Nephron progenitor cell (in vitro differentiated cells): ENCODE measurements at regions not wholly inside any gene's neighbourhood (a gene's known extent, or its start where the extent isn't known, plus 50 kb on each side); places are given as distances from the start of the nearest gene placed in this dataset.
"Not testable (repeated sequence)": the region's sequence is repeated elsewhere in the genome, so short reads cannot be mapped to it uniquely, and the experiment has no call there.

Experiments used
- DNase-seq: peaks from one replicate; pipeline ENCODE4 v3.0.0; 2021
- H3K27ac Mint-ChIP-seq: 2 replicates; pipeline ENCODE4 v1.8.0; 2021; ENCODE audit warnings: mild to moderate bottlenecking, moderate library complexity, mixed read lengths
- H3K27me3 Mint-ChIP-seq: 2 replicates; pipeline ENCODE4 v1.8.0; 2021; ENCODE audit warnings: mild to moderate bottlenecking, low read depth, mixed read lengths; ENCODE audit not compliant: poor library complexity
- H3K36me3 Mint-ChIP-seq: 2 replicates; pipeline ENCODE4 v1.8.0; 2021; ENCODE audit warnings: low read depth, mixed read lengths
- H3K4me1 Mint-ChIP-seq: 2 replicates; pipeline ENCODE4 v1.8.0; 2021; ENCODE audit warnings: mixed read lengths
- H3K4me3 Mint-ChIP-seq: 2 replicates; pipeline ENCODE4 v1.8.0; 2021; ENCODE audit warnings: mild to moderate bottlenecking, moderate library complexity, mixed read lengths
- H3K9me3 Mint-ChIP-seq: 2 replicates; pipeline ENCODE4 v1.8.0; 2021; ENCODE audit warnings: mild to moderate bottlenecking, moderate library complexity, mixed read lengths
- CTCF ChIP-seq: fragments of 200-600 bp; sonication (generic); IDR thresholded peaks from 2 replicates; pipeline ENCODE4 v1.5.0; 2021; ENCODE audit warnings: antibody characterized with exemption

- Mint-ChIP-seq H3K27ac (no peak overlapping the region), H3K4me1 (no peaks in the 10 kb centered on the region), H3K9me3 (no peaks in the 10 kb centered on the region), H3K27me3 (no peaks in the 10 kb centered on the region), H3K4me3 (no peak overlapping the region), H3K36me3 (no peaks in the 10 kb centered on the region)
- no peak for DNase-seq
- no peak for TF ChIP-seq CTCF
Observed at GRCh38 chr17:63039899-63040602, 74.0 kb downstream of the TANC2 start.

GRCh38 chr17:63040816-63041215, 74.8 kb downstream of the TANC2 start:
- Mint-ChIP-seq H3K36me3 (no peaks in the 10 kb centered on the region), H3K4me3 (no peak overlapping the region), H3K4me1 (no peaks in the 10 kb centered on the region), H3K27me3 (no peaks in the 10 kb centered on the region), H3K27ac (no peak overlapping the region), H3K9me3 (no peaks in the 10 kb centered on the region)
- no peak for TF ChIP-seq CTCF
- DNase-seq = no peak

GRCh38 chr17:63041251-63041650, 75.2 kb downstream of the TANC2 start:
- no peak overlapping the region for H3K4me3 Mint-ChIP-seq
- H3K27me3 Mint-ChIP-seq = no peaks in the 10 kb centered on the region
- no peaks in the 10 kb centered on the region for H3K4me1 Mint-ChIP-seq
- no peak for DNase-seq
- no peak for TF ChIP-seq CTCF
- no peak overlapping the region for H3K27ac Mint-ChIP-seq
- H3K9me3 Mint-ChIP-seq = no peaks in the 10 kb centered on the region
- H3K36me3 Mint-ChIP-seq = no peaks in the 10 kb centered on the region

GRCh38 chr17:63041722-63042121, 75.7 kb downstream of the TANC2 start:
- no peak for TF ChIP-seq CTCF
- Mint-ChIP-seq H3K9me3 (no peaks in the 10 kb centered on the region), H3K4me1 (no peaks in the 10 kb centered on the region), H3K36me3 (no peaks in the 10 kb centered on the region), H3K4me3 (no peak overlapping the region), H3K27me3 (no peaks in the 10 kb centered on the region), H3K27ac (no peak overlapping the region)
- no peak for DNase-seq

GRCh38 chr17:63042256-63042812, 76.3 kb downstream of the TANC2 start:
- Mint-ChIP-seq H3K27me3 (no peaks in the 10 kb centered on the region), H3K36me3 (no peaks in the 10 kb centered on the region), H3K4me3 (no peak overlapping the region), H3K4me1 (no peaks in the 10 kb centered on the region), H3K27ac (no peak overlapping the region), H3K9me3 (no peaks in the 10 kb centered on the region)
- DNase-seq = no peak
- TF ChIP-seq CTCF = no peak

GRCh38 chr17:63057560-63057959, 91.5 kb downstream of the TANC2 start:
- not testable (repeated sequence) for H3K36me3 Mint-ChIP-seq, H3K27ac Mint-ChIP-seq, H3K4me1 Mint-ChIP-seq, DNase-seq, H3K27me3 Mint-ChIP-seq, H3K4me3 Mint-ChIP-seq
- peaks cover 28% of the 10 kb centered on the region for H3K9me3 Mint-ChIP-seq
